OCI-LY1 (cell line): ENCODE measurements at regions not wholly inside any gene's neighbourhood (a gene's known extent, or its start where the extent isn't known, plus 50 kb on each side); places are given as distances from the start of the nearest gene placed in this dataset.

Experiments
- H2AFZ ChIP-seq: fragments of 200-600 bp; sonication (generic), shearing (Covaris generic); 2 replicates; pipeline ENCODE4 v1.6.0; 2014; ENCODE audit warnings: antibody characterized with exemption, mild to moderate bottlenecking, low read length
- H3F3A ChIP-seq: fragments of 200-600 bp; sonication (generic), shearing (Covaris generic); 2 replicates; pipeline ENCODE4 v1.6.0; 2014; ENCODE audit warnings: mild to moderate bottlenecking, antibody characterized with exemption, low read length, moderate library complexity; ENCODE audit not compliant: insufficient read depth
- H3K27ac ChIP-seq: fragments of 200-600 bp; sonication (generic); 2 replicates; pipeline ENCODE4 v1.5.1; 2014; ENCODE audit warnings: low read length, mixed run types, mild to moderate bottlenecking, low read depth; ENCODE audit not compliant: poor library complexity, severe bottlenecking
- H3K27me3 ChIP-seq: fragments of 200-600 bp; sonication (generic); 2 replicates; pipeline ENCODE4 v1.6.0; 2014; ENCODE audit warnings: antibody characterized with exemption, mild to moderate bottlenecking, low read length, moderate library complexity; ENCODE audit not compliant: insufficient read depth
- H3K36me3 ChIP-seq: fragments of 200-600 bp; sonication (generic); 2 replicates; pipeline ENCODE4 v1.6.1; 2014; ENCODE audit warnings: mild to moderate bottlenecking, antibody characterized with exemption, low read length, moderate library complexity, mixed read lengths; ENCODE audit not compliant: insufficient read depth
- H3K4me1 ChIP-seq: fragments of 200-600 bp; sonication (generic); 2 replicates; pipeline ENCODE4 v1.5.1; 2014; ENCODE audit warnings: mild to moderate bottlenecking, low read length, moderate library complexity; ENCODE audit not compliant: insufficient read depth, severe bottlenecking
- H3K4me2 ChIP-seq: fragments of 200-600 bp; sonication (generic), shearing (Covaris generic); 2 replicates; pipeline ENCODE4 v1.6.1; 2014; ENCODE audit warnings: low read length
- H3K4me3 ChIP-seq: fragments of 200-600 bp; sonication (generic); 2 replicates; pipeline ENCODE4 v1.5.1; 2014; ENCODE audit warnings: low read length, low read depth, mild to moderate bottlenecking, mixed read lengths; ENCODE audit not compliant: poor library complexity, severe bottlenecking
- H3K79me2 ChIP-seq: fragments of 200-600 bp; shearing (Covaris generic); 2 replicates; pipeline ENCODE4 v1.6.1; 2016; ENCODE audit warnings: mixed run types, low read length, mixed read lengths; ENCODE audit not compliant: insufficient read depth
- H3K9ac ChIP-seq: fragments of 200-600 bp; sonication (generic), shearing (Covaris generic); 2 replicates; pipeline ENCODE4 v1.6.1; 2014; ENCODE audit warnings: mild to moderate bottlenecking, low read length, mixed read lengths
- H3K9me2 ChIP-seq: fragments of 200-600 bp; sonication (generic), shearing (Covaris generic); 2 replicates; pipeline ENCODE4 v1.6.1; 2014; ENCODE audit warnings: low read depth, mild to moderate bottlenecking, low read length, mixed read lengths
- H3K9me3 ChIP-seq: fragments of 200-600 bp; shearing (Covaris generic); 2 replicates; pipeline ENCODE4 v1.6.1; 2014; ENCODE audit warnings: low read length, mixed read lengths
- H4K20me1 ChIP-seq: fragments of 200-600 bp; sonication (generic), shearing (Covaris generic); 2 replicates; pipeline ENCODE4 v1.6.0; 2016; ENCODE audit warnings: mild to moderate bottlenecking, low read length; ENCODE audit not compliant: insufficient read depth
- EZH2 ChIP-seq: fragments of 200-600 bp; sonication (generic), shearing (Covaris generic); IDR thresholded peaks from 2 replicates; pipeline ENCODE4 v1.8.0; 2017; ENCODE audit warnings: borderline replicate concordance, mixed run types, mild to moderate bottlenecking, antibody characterized with exemption, low read length, moderate library complexity, mixed read lengths
- TF ChIP-seq, protein P1 (sequence below): fragments of 200-600 bp; sonication (generic), shearing (Covaris generic); IDR thresholded peaks from 2 replicates; pipeline ENCODE4 v1.5.1; 2017; ENCODE audit warnings: mild to moderate bottlenecking, antibody characterized with exemption, low read length, moderate library complexity, mixed read lengths

DNA sequence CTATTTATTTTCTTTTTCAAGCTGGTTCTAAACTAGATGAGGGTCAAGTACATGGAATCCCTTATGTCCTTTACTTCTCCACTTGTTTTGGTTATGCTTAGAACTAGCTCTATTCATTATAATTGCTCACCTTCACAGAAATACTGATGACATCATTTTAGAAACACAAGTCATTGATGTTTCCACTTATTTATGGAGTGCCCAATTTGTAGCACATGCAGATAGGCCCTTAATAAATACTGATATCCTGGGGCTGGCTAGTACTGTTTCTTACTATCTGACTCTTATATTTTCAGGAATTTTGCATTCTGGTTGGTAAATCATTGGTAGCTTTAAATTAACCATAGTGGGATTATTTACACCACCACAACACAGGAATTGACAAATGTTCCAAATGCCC lies 112.2 kb downstream of the NAA11 start:
- Histone ChIP-seq H3K9me3 (no peaks in the 10 kb centered on the region), H3K4me2 (no peak overlapping the region), H3K27ac (no peak overlapping the region), H3K9me2 (no peaks in the 10 kb centered on the region), H3K4me1 (no peaks in the 10 kb centered on the region), H3F3A (no peaks in the 10 kb centered on the region), H3K9ac (no peak overlapping the region), H4K20me1 (no peaks in the 10 kb centered on the region), H3K36me3 (no peaks in the 10 kb centered on the region), H3K79me2 (no peaks in the 10 kb centered on the region), H2AFZ (no peak overlapping the region), H3K4me3 (no peak overlapping the region), H3K27me3 (no peaks in the 10 kb centered on the region)
- TF ChIP-seq, protein P1, sequence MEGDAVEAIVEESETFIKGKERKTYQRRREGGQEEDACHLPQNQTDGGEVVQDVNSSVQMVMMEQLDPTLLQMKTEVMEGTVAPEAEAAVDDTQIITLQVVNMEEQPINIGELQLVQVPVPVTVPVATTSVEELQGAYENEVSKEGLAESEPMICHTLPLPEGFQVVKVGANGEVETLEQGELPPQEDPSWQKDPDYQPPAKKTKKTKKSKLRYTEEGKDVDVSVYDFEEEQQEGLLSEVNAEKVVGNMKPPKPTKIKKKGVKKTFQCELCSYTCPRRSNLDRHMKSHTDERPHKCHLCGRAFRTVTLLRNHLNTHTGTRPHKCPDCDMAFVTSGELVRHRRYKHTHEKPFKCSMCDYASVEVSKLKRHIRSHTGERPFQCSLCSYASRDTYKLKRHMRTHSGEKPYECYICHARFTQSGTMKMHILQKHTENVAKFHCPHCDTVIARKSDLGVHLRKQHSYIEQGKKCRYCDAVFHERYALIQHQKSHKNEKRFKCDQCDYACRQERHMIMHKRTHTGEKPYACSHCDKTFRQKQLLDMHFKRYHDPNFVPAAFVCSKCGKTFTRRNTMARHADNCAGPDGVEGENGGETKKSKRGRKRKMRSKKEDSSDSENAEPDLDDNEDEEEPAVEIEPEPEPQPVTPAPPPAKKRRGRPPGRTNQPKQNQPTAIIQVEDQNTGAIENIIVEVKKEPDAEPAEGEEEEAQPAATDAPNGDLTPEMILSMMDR: no peak
- TF ChIP-seq EZH2: no peak

DNA sequence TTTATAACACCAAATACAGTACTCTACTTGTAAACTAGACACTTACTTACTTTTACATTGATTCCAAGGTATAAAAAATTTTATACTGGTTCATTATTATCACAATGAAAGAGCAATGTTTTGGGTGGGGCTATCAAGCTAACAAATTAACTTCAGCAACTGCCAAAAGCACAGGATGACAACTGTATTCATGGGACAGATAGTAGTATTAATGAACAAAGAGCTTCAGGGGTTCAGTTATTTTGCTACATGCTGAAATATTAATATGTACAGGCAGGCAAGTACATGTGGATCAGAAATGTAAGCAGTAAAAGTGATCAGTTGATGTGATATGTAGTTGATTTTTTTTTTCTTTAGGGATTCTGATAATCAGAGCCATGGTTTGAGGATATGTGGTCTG lies 112.9 kb downstream of the NAA11 start:
- Histone ChIP-seq H3K9me3 (no peaks in the 10 kb centered on the region), H3K27me3 (no peaks in the 10 kb centered on the region), H3K4me3 (no peak overlapping the region), H4K20me1 (no peaks in the 10 kb centered on the region), H3K9me2 (no peaks in the 10 kb centered on the region), H3K79me2 (no peaks in the 10 kb centered on the region), H3K27ac (no peak overlapping the region), H3F3A (no peaks in the 10 kb centered on the region), H3K36me3 (no peaks in the 10 kb centered on the region), H3K4me1 (no peaks in the 10 kb centered on the region), H2AFZ (no peak overlapping the region), H3K4me2 (no peak overlapping the region), H3K9ac (no peak overlapping the region)
- TF ChIP-seq, protein P1: no peak
- no peak for TF ChIP-seq EZH2

DNA sequence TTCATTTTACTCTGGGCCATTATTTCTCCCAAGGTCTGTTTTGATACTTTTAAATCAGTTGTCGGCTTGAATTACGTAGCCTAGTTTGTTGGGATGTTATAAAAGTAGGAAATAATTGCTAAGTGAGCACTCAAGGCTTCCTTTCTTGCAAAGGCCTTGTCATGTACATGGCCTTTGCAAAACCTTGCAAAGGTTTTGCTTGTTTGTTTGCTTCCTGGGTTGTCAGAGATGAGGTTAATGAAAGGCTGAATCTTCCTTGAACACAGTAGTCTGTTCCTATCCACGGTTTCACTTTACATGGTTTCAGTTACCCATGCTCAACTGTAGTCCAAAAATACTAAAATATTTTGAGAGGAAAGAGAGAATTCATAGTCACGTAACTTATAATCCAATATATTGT lies 113.5 kb downstream of the NAA11 start:
- no peaks in the 10 kb centered on the region for H3K27me3 ChIP-seq
- no peaks in the 10 kb centered on the region for H3F3A ChIP-seq
- no peak overlapping the region for H2AFZ ChIP-seq
- H3K27ac ChIP-seq: no peak overlapping the region
- no peaks in the 10 kb centered on the region for H4K20me1 ChIP-seq
- no peaks in the 10 kb centered on the region for H3K9me2 ChIP-seq
- H3K79me2 ChIP-seq: no peaks in the 10 kb centered on the region
- TF ChIP-seq, protein P1: no peak
- no peak for TF ChIP-seq EZH2
- H3K4me2 ChIP-seq: no peak overlapping the region
- no peak overlapping the region for H3K9ac ChIP-seq
- no peaks in the 10 kb centered on the region for H3K9me3 ChIP-seq
- no peaks in the 10 kb centered on the region for H3K4me1 ChIP-seq
- H3K4me3 ChIP-seq: no peak overlapping the region
- H3K36me3 ChIP-seq: no peaks in the 10 kb centered on the region
